ENCODE measurements at regions not wholly inside any gene's neighbourhood (a gene's known extent, or its start where the extent isn't known, plus 50 kb on each side); places are given as distances from the start of the nearest gene placed in this dataset.
A peak's percentile ranks its signal among the peaks of the same experiment; 100 is the strongest.

DNA sequence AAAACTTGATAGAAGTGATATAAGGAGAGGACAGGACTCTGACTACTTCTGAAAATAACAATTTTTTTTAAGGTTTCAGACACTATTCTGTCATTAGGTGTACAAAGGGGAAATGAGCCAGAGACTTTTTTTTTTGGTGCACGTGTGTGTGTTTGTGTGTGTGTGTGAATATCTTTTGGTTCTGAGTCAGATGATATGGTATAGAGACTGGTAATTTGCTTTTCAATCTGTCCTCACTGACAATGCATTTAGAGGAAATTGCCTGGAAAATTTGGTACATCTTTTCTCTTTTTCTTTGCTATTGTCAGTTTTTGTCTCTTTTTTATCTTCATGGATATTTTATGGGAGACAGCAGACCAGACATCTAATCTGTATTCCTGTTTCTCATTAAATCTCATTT lies 59.3 kb downstream of the DDIT4L start:
- no peak for DNase-seq (ENCODE audit: low read depth)

DNA sequence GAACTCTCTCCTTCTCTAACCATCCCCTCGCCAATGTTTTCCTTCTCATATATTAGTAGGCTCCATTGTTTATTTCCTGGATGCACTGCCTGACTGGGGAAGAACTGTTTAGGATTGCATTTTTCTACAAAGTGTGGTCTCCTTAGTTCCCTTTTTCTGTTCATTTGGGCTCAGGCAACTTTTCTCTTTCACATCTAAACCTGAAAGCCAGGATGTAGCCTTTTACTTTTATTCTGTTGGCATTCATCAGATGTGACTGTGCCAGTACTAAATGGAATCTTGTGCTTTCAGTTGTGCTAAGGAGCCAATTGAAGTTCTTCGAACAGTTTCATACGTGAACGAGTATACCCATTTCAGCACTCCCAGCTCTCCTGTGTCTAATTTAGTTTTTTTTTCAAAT lies 59.8 kb downstream of the DDIT4L start:
- no peak for DNase-seq (ENCODE audit: low read depth)

DNA sequence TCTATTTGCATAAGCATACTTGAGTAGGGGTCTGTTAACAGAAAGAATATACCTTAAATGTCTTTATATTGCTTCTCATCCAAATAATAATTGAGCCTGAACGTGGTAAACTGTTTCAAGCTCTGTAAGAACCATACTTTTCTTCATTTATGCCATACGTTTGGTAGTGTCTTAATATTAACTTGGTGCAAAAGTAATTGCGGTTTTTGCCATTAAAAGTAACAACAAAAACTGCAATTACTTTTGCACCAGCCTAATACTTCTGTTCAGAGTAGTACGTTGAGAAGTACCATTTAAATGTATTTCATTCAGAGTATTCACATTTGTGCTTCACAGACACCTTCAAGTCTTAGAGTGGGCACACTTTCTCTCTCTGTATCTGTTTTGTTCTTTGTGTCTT lies 60.5 kb downstream of the DDIT4L start:
- no peak for DNase-seq (ENCODE audit: low read depth)

DNA sequence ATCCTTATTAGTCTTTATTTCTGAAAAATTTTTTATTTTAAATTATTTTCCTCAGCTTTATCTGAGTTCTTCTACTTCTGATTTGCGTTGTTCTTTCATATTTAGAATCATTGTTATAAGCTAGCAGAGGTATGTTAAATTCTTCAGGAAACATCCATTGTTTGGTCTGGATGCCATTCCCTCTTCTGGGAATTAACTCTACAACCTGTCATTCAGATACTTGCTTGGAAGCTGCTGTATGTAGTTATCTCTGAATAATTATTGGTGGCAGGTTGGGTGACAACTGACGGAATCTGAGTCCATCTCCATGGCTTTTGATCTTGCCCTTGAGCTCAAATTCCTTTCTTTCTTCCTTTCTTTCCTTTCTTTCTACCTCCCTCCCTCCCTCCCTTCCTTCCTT lies 61.9 kb downstream of the DDIT4L start:
- no peak for DNase-seq (ENCODE audit: low read depth)

DNA sequence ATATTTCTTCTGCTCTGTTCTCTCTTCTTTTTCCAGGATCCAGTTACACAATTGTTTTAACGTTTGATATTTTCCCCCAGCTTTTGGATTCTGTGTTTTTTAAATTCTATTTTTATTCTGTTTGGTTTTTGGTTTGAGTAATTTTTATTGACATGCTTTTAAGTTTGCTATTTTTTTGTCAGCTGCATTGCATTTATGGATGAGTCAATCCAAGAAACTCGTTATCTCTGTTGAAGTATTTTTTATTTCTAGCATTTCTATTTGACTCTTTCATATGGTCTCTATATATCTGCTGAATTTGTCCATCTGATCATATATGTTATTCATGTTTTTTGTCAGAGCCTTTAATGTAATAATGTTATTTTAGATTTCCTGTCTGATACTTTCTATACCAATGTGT lies 65.6 kb downstream of the DDIT4L start:
- DNase-seq (ENCODE audit: low read depth), result no peak

DNA sequence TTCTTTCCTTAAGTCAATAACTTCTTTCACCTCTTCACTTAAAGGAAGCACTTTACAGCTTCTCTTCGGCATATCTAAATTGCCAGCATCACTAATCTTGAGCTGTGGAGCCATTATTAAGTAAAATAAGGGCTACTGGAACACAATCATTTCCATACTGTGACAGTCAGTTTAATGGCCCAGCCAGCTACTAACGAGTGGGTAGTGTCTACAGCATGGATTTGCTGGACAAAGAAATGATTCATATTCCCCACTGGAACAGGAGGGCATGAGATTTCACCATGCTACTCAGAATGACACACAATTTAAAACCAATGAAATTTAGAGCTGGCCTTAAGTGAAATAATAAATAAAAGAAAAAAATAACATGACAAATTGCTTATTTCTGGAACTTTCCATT lies 72.1 kb downstream of the DDIT4L start:
- DNase-seq (ENCODE audit: low read depth), result no peak

DNA sequence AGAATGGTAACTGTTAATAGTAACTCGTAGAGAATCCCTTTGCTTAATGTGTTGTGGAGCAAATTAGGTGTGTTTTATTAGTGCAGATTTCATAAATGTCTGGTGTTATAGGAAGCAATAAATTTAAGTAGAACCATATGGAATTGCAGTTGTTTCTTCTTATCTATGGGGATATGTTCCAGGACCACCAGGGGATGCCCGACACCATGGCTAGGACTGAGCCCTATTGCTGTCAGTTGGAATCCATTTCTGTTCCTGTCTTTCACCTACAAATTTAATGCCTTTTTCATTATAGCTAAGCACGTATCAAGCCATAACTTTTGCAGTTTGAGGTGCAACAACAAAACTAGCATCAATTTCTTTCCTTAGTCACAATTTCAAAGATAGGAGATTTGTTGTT lies 72.5 kb downstream of the DDIT4L start:
- no peak for DNase-seq (ENCODE audit: low read depth)

DNA sequence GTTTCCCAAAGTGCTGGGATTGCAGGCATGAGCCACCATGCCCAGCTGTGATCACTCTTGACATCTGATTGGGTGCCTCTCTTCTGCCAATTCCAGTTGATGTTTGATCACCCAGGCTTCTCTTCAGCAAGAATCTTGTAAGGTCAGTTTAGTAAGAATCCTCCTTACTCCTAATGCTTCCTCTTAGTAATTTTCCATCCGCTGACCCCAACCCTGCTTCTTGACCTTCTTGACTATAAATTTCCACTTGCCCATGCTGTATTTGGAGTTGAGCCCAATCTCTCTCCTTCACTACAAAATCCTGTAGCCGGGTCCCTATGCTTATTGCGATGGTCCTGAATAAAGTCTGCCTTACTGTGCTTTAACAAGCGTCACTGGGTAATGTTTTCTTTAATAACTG lies 75.4 kb downstream of the DDIT4L start:
- no peak for DNase-seq (ENCODE audit: low read depth)

DNA sequence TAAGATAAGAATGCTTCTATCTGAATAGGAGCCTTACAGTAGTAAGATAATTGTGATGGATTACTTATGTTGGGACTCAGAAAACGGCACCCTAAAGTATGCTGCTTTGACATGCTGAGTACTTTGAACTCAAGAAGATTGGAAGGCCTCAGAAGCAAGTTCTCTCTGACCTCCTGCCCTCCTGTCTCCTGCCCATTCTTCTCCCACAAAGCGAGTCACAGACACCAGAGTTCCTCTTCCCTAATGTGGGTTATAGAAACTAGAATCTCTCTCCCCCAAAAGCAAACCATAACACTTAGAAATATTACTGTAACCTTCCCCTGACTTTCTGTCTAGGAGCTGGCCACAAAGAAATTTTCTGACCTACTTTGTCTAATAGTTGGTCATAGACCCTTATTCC lies 76.5 kb downstream of the DDIT4L start:
- DNase-seq (ENCODE audit: low read depth), result no peak

DNA sequence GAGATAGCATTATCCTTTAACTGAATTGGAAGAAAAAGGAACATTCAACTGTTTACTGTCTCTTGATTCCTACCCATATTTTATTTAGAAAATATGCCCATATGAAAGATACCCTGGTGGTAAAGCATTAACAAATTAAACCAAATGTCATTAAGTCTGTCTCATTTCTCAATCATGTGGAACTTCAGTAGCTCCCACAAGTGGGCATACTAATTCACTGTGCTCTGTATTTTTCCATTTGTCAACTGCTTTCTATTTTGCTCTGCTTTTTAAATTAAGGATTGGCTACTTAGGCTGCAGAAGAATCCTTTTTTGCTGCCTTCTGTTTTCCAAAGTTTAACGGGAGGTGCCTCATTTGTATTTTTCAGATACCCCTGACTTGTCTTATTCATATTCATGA lies 77.2 kb downstream of the DDIT4L start:
- DNase-seq (ENCODE audit: low read depth), result no peak

DNA sequence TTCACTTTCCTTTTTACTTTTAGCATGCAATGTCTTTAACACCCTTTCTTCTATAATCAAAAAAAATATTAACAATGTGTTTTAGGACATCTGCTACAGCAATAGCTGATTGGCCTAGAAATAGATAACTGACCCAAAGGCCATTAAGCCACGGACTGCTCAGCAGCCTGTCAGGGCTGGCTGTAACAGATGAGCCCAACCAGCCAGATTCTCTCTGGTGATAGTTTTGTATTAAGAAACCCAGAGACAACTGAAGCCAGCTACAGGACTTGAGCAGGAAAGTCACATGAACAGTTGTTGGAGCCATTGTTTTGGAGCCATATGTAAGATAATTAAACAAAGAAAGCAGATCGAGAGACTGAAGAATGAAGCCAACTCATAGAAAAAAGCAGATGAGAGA lies 80.3 kb downstream of the DDIT4L start:
- DNase-seq (ENCODE audit: low read depth), result no peak

DNA sequence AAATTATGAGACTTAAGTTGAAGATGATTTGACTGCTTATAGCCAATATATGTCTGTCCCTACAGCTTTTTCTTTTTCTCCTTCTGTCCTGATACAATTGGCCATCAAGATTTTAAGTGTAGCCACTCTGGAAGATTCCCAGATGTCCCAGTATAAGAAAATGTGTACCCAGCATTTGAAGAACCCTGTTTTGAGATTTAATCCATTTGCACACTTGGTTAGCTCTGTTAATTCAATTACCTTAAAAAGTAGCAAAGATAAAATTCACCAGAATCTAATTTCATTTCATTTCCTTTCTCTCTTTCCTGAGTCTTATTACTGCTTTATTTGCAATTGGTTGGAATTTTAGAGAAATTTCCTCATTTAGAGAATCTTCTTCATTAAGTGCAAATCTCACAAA lies 81.4 kb downstream of the DDIT4L start:
- no peak for DNase-seq (ENCODE audit: low read depth)

DNA sequence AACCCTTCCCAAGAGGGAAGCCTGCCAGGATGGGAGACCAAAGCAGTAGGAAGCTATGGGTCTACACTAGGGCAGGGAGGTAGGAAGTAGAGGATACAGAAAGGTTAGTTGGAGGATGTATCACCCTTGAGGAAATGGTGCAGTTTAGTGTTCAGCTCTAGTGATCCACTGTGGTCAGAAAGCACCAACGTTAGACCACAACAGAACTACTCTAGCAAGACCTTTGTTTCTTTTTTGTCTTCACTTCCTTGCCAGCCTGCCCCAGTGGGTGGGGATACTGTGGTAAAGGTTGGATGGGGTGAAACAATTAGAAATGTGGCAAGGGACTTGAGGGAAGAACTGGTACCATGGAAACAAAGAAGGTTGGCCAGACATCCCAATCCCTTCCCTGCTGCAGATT lies 83.3 kb downstream of the DDIT4L start:
- DNase-seq (ENCODE audit: low read depth), result no peak

DNA sequence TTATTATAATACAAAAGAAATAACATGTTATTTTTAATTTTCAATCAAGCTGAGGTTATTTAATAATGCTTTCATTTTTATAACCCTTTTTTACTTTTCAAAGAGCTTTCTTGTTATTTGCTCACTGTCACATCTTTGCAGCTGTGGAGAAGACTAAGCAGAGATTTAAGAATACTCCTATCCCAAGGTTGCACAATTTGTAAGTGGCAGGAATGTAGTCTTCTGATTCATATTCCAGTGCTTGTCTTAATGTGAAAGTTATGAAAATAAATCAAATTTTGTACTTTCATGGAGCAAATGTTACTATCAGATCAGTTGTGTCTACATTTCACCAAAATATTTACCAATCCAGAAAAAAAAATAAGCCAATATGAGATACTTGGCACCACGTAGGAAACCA lies 86.6 kb downstream of the DDIT4L start:
- no peak for DNase-seq (ENCODE audit: low read depth)

DNA sequence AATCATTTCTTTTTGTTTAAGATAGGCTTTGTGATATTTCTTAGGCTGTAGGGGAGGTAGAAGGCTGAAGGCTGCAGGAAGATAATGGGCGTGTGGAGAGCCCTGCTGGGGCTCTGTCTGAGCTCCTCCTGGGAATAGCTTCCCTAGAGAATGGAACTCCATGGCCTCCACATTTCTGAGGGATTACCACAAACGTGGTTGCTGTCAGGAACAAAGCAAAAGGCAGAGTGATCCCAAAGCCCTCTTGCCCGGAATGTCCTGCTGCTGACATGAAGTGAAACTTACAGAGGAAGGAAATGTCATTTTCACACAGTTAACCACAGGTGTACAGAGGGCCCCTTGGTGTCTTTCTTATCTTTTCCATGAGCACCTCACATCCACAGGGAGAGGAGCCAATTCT lies 89.3 kb downstream of the DDIT4L start:
- no peak for DNase-seq (ENCODE audit: low read depth)

DNA sequence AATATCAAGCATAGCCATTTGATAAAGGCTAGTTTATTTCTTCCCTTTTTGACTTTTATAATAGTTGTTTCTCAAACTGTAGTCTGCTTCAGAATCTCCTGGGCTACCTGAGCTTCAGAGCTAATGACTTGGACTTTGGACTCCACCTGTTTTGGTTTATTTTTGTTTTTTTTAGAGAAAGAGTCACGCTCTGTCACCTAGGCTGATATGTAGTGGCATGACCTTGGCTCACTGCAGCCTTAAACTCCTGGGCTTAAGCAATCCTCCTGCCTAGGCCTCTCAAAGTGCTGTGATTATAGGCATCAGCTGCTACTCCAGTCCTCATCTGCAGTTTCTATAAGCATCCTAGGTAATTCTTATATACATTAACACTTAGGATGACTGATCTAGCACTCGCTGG lies 90.5 kb downstream of the DDIT4L start:
- no peak for DNase-seq (ENCODE audit: low read depth)

DNA sequence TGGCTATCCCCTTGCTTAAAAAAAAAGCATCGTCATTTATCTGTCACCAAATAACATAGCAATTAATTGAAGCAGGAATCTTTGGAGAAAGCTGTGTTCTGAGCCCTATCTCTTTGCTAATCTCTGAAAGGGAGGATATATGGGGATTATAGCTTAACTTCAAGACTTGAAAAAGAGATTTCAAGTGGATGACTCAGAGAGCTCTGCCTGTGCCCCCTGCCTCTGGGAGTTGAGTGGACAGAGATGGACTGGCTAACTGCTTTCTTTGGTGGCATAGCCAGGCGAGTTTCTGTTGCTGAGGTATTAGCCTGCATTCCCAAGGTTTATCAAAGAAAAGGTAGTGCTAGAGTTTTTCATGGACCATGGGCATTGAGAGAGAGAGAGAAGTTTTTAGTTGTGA lies 91.6 kb downstream of the DDIT4L start:
- DNase-seq (ENCODE audit: low read depth), result no peak

DNA sequence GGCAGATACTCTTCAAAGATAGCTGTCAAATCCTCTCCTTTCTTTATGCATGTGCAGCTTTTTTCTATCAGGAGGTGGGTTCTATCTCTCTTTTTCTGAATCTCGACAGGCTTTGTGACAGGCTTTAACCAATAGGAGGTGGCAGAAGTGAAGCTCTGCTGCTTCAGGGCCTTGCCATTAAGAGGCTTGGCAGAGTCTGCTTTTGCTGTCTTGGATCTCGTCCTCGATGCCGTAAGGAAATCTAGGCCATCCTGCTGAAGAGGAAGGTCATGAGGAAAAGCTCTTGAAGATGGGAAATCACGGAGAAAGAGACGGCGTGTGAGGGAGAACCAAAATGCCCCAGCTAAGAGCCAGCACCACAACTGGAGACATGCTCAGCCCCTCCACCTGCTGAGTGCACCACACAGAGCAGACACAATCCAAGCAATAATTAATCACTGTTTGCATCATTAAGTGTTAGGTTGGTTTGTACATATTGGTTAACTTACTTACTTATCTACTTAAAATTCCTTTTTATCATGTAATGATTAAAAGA lies 92.2 kb downstream of the DDIT4L start:
- no peak for DNase-seq (ENCODE audit: low read depth)

DNA sequence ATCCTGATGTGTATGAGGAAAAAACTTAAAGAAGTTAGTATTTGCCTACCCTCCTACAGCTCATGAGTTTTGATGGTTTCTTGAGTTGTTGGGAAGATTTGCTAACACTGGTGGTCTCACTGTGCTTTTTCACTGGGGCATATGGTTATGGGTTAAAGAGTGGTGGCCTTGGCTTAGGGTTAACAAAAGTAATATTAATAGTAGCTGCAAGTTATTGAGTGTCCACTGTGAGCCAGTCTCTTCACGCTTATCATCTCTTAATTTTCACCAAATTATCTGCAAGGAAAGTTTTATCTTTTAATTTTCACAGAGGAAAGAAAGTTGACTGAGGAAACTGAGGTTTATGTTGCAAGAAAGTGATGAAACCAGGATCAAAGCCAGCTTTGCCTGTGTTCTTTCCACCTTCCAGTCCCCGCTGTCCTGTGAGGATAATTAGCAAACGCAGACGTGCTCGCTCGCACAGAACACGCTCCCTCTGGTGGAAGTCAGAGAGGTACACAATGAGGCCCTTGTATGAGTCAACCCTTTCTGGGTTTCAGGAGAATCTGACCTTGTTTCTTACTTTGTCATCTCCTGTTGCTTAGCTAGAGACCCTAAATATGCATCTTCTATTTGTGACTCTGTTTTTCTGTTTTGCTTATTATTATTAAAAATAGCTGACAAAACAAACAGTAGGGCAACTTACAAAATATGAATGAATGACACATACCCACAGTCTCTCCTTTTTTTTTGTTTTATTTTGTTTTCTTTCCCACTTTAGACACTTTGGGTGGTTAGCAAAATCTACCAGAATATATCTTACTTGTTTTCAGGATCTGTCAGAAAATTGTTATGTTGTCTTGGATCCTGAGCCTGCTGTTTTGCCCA lies 94.3 kb downstream of the DDIT4L start:
- DNase-seq (ENCODE audit: low read depth), result peak; percentile 16

DNA sequence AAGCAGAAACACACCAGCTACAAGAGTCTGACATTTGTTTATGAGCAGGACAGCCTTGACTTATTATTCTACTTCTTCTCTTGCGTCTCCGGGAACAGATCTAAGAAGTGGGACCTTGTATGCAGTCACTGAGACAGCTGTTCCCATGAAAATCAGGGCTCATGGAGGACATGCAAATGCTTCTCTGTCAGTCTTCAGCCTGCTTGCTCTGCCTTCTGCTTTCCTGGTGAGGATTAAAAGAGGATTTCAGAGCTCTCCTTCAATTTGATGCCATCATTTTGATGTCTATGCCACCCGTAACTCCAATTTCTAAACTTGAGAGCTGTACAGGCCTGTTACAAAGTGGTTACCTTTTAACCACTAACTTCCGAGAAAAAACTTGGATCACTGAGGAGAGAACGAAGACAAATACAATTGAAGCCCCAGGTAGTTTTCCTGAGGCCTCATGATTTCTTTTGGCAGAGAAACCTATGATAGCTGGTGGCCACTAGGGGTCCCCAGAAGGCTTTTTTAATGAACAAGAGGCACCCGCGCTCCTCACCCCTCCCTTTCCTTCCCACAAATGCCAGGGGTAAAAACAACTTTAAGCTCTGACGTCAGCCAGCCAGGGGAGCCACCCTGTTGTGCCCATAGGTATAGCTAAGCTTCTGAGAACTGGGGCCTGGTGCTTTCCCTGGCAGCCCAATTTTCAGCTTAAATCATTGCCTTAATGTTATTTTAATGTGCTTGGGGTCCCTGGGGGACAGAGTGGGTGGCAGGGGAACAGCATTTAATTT lies 97.0 kb downstream of the DDIT4L start:
- DNase-seq (ENCODE audit: low read depth), result peak; percentile 72

DNA sequence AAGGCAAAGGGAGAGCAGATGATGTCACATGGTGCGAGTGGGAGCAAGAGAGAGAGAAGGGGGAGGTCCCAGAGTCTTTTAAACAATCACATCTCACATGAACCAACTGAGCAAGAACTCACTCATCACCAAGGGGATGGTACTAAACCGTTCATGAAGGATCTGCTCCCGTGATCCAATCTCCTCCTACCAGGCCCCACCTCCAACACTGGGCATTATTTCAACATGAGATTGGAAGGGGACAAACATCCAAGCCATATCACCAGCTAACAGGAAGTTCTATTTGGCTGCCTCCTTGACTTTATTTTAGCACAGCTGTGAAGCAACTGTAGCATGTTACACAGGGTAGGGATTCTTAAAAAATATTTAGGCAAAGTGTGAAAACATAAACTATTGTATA lies 102.5 kb downstream of the DDIT4L start:
- DNase-seq (ENCODE audit: low read depth), result no peak

DNA sequence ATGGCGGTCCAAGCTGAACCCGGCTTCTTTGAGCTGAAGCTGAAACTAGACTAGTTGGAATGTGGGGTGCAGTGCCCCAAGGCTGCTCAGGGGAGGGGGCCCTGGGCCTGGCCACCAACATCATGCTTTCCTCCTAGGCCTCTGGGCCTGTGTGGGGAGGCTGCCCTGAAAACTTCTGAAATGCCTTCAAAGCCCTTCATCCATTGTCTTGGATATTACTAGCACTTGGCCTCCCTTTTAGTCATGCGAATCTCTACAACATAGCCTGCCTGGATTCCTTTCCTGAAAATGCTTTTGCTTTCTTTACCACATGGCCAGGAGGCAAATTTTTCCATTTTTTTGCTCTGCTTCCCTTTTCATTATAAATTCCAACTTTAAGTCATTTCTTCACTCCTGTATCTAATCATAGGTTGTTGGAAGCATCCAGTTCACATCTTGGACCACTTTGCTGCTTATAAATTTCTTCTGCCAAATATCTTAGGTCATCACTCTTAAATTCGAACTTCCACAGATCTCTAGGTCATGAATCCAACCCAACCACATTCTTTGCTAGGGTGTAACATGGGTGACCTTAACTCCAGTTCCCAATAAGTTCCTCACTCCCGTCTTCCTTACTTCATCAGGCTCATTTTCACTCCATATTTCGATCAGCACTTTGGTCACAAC lies 103.4 kb downstream of the DDIT4L start:
- no peak for DNase-seq (ENCODE audit: low read depth)

DNA sequence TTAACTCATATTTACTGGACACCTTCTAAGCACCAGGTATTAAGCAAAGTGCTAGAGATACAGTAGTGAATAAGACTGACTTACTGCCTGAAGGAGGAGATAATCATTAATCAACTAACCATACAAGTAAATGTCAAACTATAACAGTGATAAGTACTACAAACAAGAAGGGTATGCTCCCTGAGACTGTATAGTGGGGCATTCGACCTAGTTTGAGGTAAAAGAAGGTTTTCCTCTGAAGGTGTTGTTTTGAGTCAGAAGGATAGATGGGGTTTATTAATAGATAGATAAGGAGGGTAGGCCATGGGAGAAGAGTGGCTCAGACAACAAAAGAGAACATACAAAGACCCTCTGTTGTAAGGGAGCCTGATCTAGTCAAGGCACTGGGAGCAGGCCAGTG lies 105.4 kb downstream of the DDIT4L start:
- no peak for DNase-seq (ENCODE audit: low read depth)

Measured in activated T-helper 1 cell treated with Interleukin-2 at 50 U/mL for 16 hours (primary cell).